OCI-LY7 (cell line): ENCODE measurements at regions not wholly inside any gene's neighbourhood (a gene's known extent, or its start where the extent isn't known, plus 50 kb on each side); places are given as distances from the start of the nearest gene placed in this dataset.

Experiments
- CTCF ChIP-seq: fragments of 200-600 bp; sonication (generic); conservative IDR thresholded peaks from 2 replicates; pipeline ENCODE4 v1.5.1; 2014; ENCODE audit warnings: mild to moderate bottlenecking, antibody characterized with exemption, low read length, moderate library complexity, mixed read lengths
- EZH2phosphoT487 ChIP-seq: fragments of 200-600 bp; sonication (generic); IDR thresholded peaks from 2 replicates; pipeline ENCODE4 v1.6.1; 2018; ENCODE audit warnings: low read depth, borderline replicate concordance, mild to moderate bottlenecking, mixed run types, antibody characterized with exemption, low read length, moderate library complexity, mixed read lengths

- TF ChIP-seq CTCF, result no peak
- TF ChIP-seq EZH2phosphoT487, result no peak
Measured at GRCh38 chr5:135105105-135105484, 71.1 kb upstream of the PITX1 start.
